Naive thymus-derived CD8-positive, alpha-beta T cell (primary cell): ENCODE measurements at regions not wholly inside any gene's neighbourhood (a gene's known extent, or its start where the extent isn't known, plus 50 kb on each side); places are given as distances from the start of the nearest gene placed in this dataset.

Experiments
- ATAC-seq, 2 donors: fragments of 150-1000 bp; cut with Tn5 transposase in 1 of 2; sonication (Bioruptor Pico), chemical (Tn5 transposase) in 1 of 2; 1 replicate in 1 of 2; 2 replicates in 1 of 2; pipeline ENCODE4 v1.10.0; 2021; ENCODE audit warnings: mild to moderate bottlenecking in 2 of 2, moderate library complexity in 2 of 2
- POLR2A ChIA-PET: fragments of 350-600 bp; sonication (Branson Sonifier 250); formaldehyde crosslinking; loops from one replicate; lab custom pipeline; 2021; ENCODE audit warnings: antibody characterized with exemption; lab: Charles Lee
- DNase-seq, 10 donors: peaks; one replicate each; pipeline versions ENCODE4 v3.0.0 to v3.0.0-alpha.2; 2020 to 2022
- H3K27ac Mint-ChIP-seq, 10 donors: one replicate each; pipeline ENCODE4 v1.8.0; 2020 to 2022; ENCODE audit warnings: mild to moderate bottlenecking in 10 of 10, mixed read lengths in 10 of 10, moderate library complexity in 4 of 10, inconsistent platforms in 1 of 10
- H3K27me3 Mint-ChIP-seq, 5 donors: one replicate each; pipeline ENCODE4 v1.8.0; 2021 to 2022; ENCODE audit warnings: mixed read lengths in 5 of 5
- H3K36me3 Mint-ChIP-seq, 3 donors: one replicate each; pipeline ENCODE4 v1.8.0; 2020 to 2022; ENCODE audit warnings: mixed read lengths in 3 of 3, mild to moderate bottlenecking in 2 of 3, inconsistent platforms in 1 of 3
- H3K4me1 Mint-ChIP-seq, 4 donors: one replicate each; pipeline ENCODE4 v1.8.0; 2021 to 2022; ENCODE audit warnings: mixed read lengths in 4 of 4
- H3K4me3 Mint-ChIP-seq, 10 donors: one replicate each; pipeline ENCODE4 v1.8.0; 2020 to 2022; ENCODE audit warnings: mild to moderate bottlenecking in 10 of 10, mixed read lengths in 10 of 10, moderate library complexity in 6 of 10, inconsistent platforms in 1 of 10
- H3K9me3 Mint-ChIP-seq, 9 donors: one replicate each; pipeline ENCODE4 v1.8.0; 2020 to 2022; ENCODE audit warnings: mixed read lengths in 9 of 9, mild to moderate bottlenecking in 3 of 9, inconsistent platforms in 1 of 9, moderate library complexity in 1 of 9

GRCh38 chr12:19706936-19707335 is 267.6 kb downstream of the AEBP2 start:
- ATAC-seq (no peak), DNase-seq (no peak)
- peaks cover 23 to 69% (median 47%) of the 10 kb centered on the region in 9 donors for H3K9me3 Mint-ChIP-seq
- H3K4me3 Mint-ChIP-seq = no peak overlapping the region
- POLR2A ChIA-PET = no interaction called here
- H3K27me3 Mint-ChIP-seq = no peaks in the 10 kb centered on the region
- H3K27ac Mint-ChIP-seq = no peak overlapping the region
- H3K36me3 Mint-ChIP-seq = peaks cover 1 to 40% (median 27%) of the 10 kb centered on the region in 3 donors
- no peaks in the 10 kb centered on the region for H3K4me1 Mint-ChIP-seq

DNA sequence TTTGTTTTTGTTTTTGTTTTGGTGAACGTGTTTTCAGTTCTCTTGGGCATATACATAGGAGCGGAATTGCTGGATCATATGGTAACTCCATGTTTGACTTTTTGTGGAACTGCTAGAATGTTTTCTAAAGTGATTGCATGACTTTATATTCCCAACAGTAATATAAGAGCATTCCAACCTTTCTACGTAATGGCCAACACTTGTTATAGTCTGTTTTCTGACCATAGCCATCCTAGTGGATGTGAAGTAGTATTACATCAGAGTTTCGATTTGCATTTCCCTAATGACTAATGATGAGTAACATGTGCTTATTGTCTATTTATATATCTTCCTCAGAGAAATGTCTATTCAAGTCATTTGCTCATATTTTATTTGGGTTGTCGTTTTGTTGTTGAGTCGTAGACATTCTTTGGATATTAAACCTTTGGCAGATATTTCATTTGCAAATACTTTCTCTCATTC is 268.7 kb downstream of the AEBP2 start:
- DNase-seq (no peak), ATAC-seq (no peak)
- Mint-ChIP-seq H3K36me3 (peaks cover 0 to 31% (median 22%) of the 10 kb centered on the region in 3 donors), H3K9me3 (peaks cover 20 to 59% (median 43%) of the 10 kb centered on the region in 9 donors), H3K27me3 (no peaks in the 10 kb centered on the region), H3K27ac (no peak overlapping the region), H3K4me3 (no peak overlapping the region), H3K4me1 (no peaks in the 10 kb centered on the region)
- POLR2A ChIA-PET = no interaction called here

- Mint-ChIP-seq H3K9me3 (peaks cover 8 to 47% (median 25%) of the 10 kb centered on the region in 9 donors), H3K4me1 (no peaks in the 10 kb centered on the region), H3K36me3 (peaks cover 2 to 12% (median 10%) of the 10 kb centered on the region in 3 donors), H3K4me3 (no peak overlapping the region), H3K27me3 (no peaks in the 10 kb centered on the region), H3K27ac (no peak overlapping the region)
- POLR2A ChIA-PET = no interaction called here
- DNase-seq (no peak), ATAC-seq (no peak)
Measured at GRCh38 chr12:19709889-19710288, 270.6 kb downstream of the AEBP2 start.

DNA sequence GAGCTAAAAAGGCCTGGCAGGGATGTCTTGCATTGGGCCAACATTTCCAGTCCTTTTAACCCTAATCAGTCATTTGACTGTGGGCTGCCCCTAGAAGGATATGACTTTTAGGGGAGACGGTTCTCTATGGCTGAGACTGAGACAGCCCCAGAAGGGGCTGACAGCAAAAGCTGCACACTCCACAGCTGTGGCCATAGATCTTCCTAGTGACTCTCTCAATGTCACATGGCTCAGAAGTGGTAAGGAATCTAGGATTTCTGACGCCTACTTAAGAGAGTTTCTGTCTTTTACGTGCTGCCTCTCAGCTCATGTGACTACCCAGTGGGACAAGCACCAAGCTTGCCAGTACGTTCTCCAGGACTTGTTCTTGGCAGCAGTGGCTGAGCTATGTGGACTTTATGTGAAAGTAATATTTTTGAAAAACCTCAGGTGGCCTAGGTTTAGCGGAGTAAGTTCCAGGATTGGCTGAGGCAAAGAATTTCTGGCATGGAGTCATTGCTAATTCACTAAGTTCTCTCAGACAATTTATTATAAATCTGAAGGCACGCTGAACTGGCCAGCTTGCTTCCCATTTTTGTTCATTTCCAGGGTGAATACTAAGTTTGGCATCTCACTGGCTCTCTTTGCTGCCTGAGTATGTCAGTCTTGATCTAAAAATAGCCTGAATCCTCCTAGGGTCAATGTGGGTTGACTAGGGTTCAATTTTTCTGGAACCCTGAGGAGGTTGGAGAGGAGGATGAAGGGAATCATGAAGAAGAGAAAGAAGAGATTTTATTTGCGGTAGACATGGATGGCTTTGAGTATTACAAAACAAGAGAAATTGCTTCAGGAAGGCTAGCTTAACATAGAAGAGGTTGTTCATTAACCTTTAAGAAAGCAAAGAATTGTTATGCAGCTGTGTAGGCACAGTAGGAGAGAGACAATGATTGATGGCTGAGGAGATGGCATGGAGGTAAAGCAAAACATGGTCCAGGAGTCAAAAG is 271.8 kb downstream of the AEBP2 start:
- Mint-ChIP-seq H3K4me1 (no peaks in the 10 kb centered on the region), H3K36me3 (peaks cover 2 to 9% (median 4%) of the 10 kb centered on the region in 3 donors), H3K4me3 (no peak overlapping the region), H3K27ac (no peak overlapping the region), H3K27me3 (no peaks in the 10 kb centered on the region), H3K9me3 (peaks cover 8 to 35% (median 17%) of the 10 kb centered on the region in 9 donors)
- ATAC-seq (no peak), DNase-seq (no peak)
- POLR2A ChIA-PET = no interaction called here

- H3K27me3 Mint-ChIP-seq = no peaks in the 10 kb centered on the region
- no peaks in the 10 kb centered on the region for H3K4me1 Mint-ChIP-seq
- H3K4me3 Mint-ChIP-seq = no peak overlapping the region
- H3K9me3 Mint-ChIP-seq = peaks cover 0 to 25% (median 12%) of the 10 kb centered on the region in 9 donors
- H3K27ac Mint-ChIP-seq = no peak overlapping the region
- POLR2A ChIA-PET = no interaction called here
- no peak for DNase-seq
- no peak for ATAC-seq
- H3K36me3 Mint-ChIP-seq = peaks cover 2 to 9% (median 4%) of the 10 kb centered on the region in 3 donors
Measured at GRCh38 chr12:19712041-19712440, 272.7 kb downstream of the AEBP2 start.

DNA sequence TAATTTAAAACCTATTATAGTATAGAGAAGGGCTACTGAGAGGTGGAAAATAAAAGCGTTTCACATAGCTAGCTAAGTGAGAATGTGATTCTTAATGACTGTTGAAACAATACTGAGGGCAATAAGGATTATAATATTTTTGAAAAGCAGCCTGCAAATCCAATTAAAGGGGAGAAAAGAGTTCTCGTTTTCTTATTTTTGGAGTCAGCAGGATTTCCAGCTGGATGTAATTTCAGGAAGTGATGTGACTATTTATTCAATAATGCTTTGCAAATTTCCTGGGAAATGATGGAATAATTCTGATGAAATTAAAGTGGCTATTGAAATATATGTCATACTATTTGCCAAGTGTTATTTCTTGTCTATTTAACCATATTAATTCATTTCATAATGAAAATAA is 279.1 kb downstream of the AEBP2 start:
- no peak for ATAC-seq
- DNase-seq = no peak
- peaks cover 0 to 10% (median 1%) of the 10 kb centered on the region in 9 donors for H3K9me3 Mint-ChIP-seq

DNA sequence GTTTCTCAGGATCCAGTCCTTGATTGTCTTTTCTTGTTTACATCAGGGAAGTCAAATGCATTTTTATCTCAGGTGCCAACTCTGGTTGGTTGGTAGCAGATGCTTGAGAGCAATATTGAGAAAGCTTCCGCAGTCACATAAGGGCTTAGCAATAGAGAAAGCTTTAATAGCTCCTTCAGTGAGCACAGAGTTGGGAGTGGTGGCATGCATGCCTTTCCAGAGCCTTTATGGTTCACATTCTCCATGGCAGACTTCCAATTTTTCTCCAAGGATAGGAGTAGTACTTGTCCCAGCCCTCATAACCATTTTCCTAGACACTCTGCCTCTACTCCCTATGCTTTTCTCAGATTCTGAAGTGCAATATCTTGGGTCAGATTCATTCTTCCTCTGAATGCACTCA is 280.4 kb downstream of the AEBP2 start:
- H3K4me1 Mint-ChIP-seq = peaks cover 0 to 2% (median 0%) of the 10 kb centered on the region in 4 donors
- POLR2A ChIA-PET = no interaction called here
- H3K27ac Mint-ChIP-seq = no peak overlapping the region
- peaks cover 0 to 5% (median 0%) of the 10 kb centered on the region in 3 donors for H3K36me3 Mint-ChIP-seq
- H3K9me3 Mint-ChIP-seq = peaks cover 0 to 11% (median 3%) of the 10 kb centered on the region in 9 donors
- H3K4me3 Mint-ChIP-seq = no peak overlapping the region
- H3K27me3 Mint-ChIP-seq = no peaks in the 10 kb centered on the region
- DNase-seq (no peak), ATAC-seq (no peak)

More for the DNA sequence above, 279.1 kb downstream of the AEBP2 start:
- Mint-ChIP-seq H3K4me3 (no peak overlapping the region), H3K27ac (no peak overlapping the region), H3K36me3 (peaks cover 0 to 5% (median 2%) of the 10 kb centered on the region in 3 donors), H3K4me1 (peaks cover 0 to 2% (median 0%) of the 10 kb centered on the region in 4 donors), H3K27me3 (no peaks in the 10 kb centered on the region)
- POLR2A ChIA-PET = no interaction called here

DNA sequence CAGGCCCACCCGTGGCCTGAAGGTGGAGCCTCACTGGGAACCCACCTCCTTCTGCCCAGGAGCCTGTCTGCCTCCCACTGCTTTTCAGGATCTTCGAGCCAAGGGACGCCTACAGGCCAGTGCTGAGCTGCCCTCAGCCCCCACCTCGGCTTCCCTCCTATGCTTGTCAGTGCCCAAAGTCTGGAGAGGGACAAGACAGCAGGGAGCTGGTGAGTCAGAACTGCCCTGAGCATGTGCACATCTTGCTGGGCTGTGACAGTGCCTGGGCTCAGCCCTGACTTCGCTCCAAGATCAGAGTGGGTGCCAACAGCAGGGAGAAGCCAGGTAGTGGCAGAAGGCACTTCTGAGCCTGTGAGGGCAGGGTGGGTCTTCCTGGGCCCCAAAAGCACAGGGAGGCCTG is 286.8 kb downstream of the AEBP2 start:
- Mint-ChIP-seq H3K27ac (no peak overlapping the region), H3K4me1 (no peaks in the 10 kb centered on the region), H3K27me3 (no peaks in the 10 kb centered on the region), H3K9me3 (peaks cover 0 to 19% (median 0%) of the 10 kb centered on the region in 9 donors), H3K36me3 (peaks cover 0 to 6% (median 4%) of the 10 kb centered on the region in 3 donors), H3K4me3 (no peak overlapping the region)
- DNase-seq = no peak
- POLR2A ChIA-PET = no interaction called here
- ATAC-seq = no peak

GRCh38 chr12:19726592-19726991 is 287.3 kb downstream of the AEBP2 start:
- no peaks in the 10 kb centered on the region for H3K4me1 Mint-ChIP-seq
- ATAC-seq = no peak
- no peak for DNase-seq
- H3K36me3 Mint-ChIP-seq = peaks cover 0 to 6% (median 4%) of the 10 kb centered on the region in 3 donors
- H3K4me3 Mint-ChIP-seq = no peak overlapping the region
- H3K27me3 Mint-ChIP-seq = no peaks in the 10 kb centered on the region
- H3K9me3 Mint-ChIP-seq = peaks cover 0 to 19% (median 0%) of the 10 kb centered on the region in 9 donors
- peak overlapping the region in 1 of 10 donors; percentile 83 for H3K27ac Mint-ChIP-seq
- POLR2A ChIA-PET = no interaction called here

DNA sequence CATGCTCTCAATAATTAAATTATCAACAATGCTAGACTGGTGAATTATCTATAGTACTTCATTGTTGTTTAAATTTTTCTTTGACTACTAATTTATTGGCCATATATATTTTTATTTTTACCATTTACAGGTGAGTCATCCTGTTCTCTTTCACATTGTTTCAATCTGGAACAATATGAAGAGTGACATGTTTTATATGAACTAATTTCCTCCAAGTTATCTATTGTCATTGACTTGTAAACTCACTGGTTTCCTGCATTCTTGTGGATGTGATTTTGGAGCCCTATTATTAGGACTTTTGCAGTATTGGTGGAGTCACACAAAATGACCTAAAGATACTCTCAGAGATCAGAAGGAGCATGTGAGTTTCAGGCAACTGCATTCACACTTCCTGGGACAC is 297.7 kb downstream of the AEBP2 start:
- Mint-ChIP-seq H3K36me3 (peaks cover 0 to 5% (median 0%) of the 10 kb centered on the region in 3 donors), H3K27ac (no peak overlapping the region), H3K27me3 (no peaks in the 10 kb centered on the region), H3K4me1 (no peaks in the 10 kb centered on the region), H3K4me3 (no peak overlapping the region), H3K9me3 (peaks cover 0 to 11% (median 4%) of the 10 kb centered on the region in 9 donors)
- POLR2A ChIA-PET = no interaction called here
- DNase-seq (no peak), ATAC-seq (no peak)

- Mint-ChIP-seq H3K4me3 (no peak overlapping the region), H3K27me3 (no peaks in the 10 kb centered on the region), H3K4me1 (no peaks in the 10 kb centered on the region), H3K36me3 (peaks cover 0 to 5% (median 0%) of the 10 kb centered on the region in 3 donors), H3K9me3 (peaks cover 0 to 8% (median 4%) of the 10 kb centered on the region in 9 donors), H3K27ac (no peak overlapping the region)
- DNase-seq = peak in 4 of 10 donors; percentile 13 to 46 (median 38)
- no peak for ATAC-seq
- POLR2A ChIA-PET = no interaction called here
Measured at GRCh38 chr12:19739195-19739776, 300.0 kb downstream of the AEBP2 start.

- no peaks in the 10 kb centered on the region for H3K36me3 Mint-ChIP-seq
- H3K27me3 Mint-ChIP-seq = no peaks in the 10 kb centered on the region
- peaks cover 4 to 7% (median 5%) of the 10 kb centered on the region in 4 donors for H3K4me1 Mint-ChIP-seq
Measured at GRCh38 chr12:19740472-19741131, 301.3 kb downstream of the AEBP2 start.

More at GRCh38 chr12:19740472-19741131, 301.3 kb downstream of the AEBP2 start:
- Mint-ChIP-seq H3K4me3 (no peak overlapping the region), H3K9me3 (peaks cover 0 to 2% (median 0%) of the 10 kb centered on the region in 9 donors), H3K27ac (peak overlapping the region in 1 of 10 donors; percentile 74)
- POLR2A ChIA-PET = no interaction called here
- DNase-seq = no peak
- no peak for ATAC-seq
